Astrocyte (in vitro differentiated cells and primary cell): ENCODE measurements at regions not wholly inside any gene's neighbourhood (a gene's known extent, or its start where the extent isn't known, plus 50 kb on each side); places are given as distances from the start of the nearest gene placed in this dataset.

ENCODE experiments used
- CTCF ChIP-seq: IDR thresholded peaks from 2 replicates; pipeline ENCODE4 v1.5.1; 2011; ENCODE audit warnings: low read depth, mild to moderate bottlenecking, inconsistent platforms, low read length, moderate library complexity; ENCODE audit not compliant: insufficient read depth
- EZH2 ChIP-seq: IDR thresholded peaks from 2 replicates; pipeline ENCODE4 v1.6.1; 2012; ENCODE audit warnings: mild to moderate bottlenecking, low read length, inconsistent platforms; ENCODE audit not compliant: insufficient read depth

GRCh38 chr5:175170899-175171298, 273.1 kb downstream of the DRD1 start:
- no peak for TF ChIP-seq EZH2
- no peak for TF ChIP-seq CTCF
